HG03457 (cell line): ENCODE measurements at regions not wholly inside any gene's neighbourhood (a gene's known extent, or its start where the extent isn't known, plus 50 kb on each side); places are given as distances from the start of the nearest gene placed in this dataset.

Experiments
- ATAC-seq: cut with Tn5 transposase; IDR thresholded peaks from one replicate; pipeline ENCODE4 v1.9.1; 2021; ENCODE audit warnings: moderate number of reproducible peaks; ENCODE audit not compliant: unreplicated experiment

DNA sequence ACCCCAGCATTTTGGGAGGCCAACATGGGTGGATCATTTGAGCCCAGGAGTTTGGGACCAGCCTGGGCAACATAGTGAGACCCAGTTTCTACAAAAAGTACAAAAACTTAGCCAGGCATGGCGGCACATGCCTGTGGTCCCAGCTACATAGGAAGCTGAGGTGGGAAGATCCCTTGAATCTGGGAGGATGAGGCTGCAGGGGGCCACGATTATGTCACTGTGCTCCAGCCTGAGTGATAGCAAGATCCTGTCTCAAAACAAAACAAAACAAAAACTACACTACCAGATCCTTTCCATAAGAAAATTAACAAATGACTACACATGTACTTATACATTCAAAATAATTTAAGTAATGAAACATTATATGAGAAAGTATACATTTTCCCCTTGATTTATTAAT, 116.4 kb upstream of the KLF6 start:
- ATAC-seq, result no peak

- ATAC-seq, result no peak
These were observed 115.4 kb upstream of the KLF6 start for GRCh38 chr10:3900391-3900790.

GRCh38 chr10:3898821-3899220, 113.8 kb upstream of the KLF6 start:
- ATAC-seq, result no peak

- no peak for ATAC-seq
These were observed 112.1 kb upstream of the KLF6 start for GRCh38 chr10:3897156-3897555.

DNA sequence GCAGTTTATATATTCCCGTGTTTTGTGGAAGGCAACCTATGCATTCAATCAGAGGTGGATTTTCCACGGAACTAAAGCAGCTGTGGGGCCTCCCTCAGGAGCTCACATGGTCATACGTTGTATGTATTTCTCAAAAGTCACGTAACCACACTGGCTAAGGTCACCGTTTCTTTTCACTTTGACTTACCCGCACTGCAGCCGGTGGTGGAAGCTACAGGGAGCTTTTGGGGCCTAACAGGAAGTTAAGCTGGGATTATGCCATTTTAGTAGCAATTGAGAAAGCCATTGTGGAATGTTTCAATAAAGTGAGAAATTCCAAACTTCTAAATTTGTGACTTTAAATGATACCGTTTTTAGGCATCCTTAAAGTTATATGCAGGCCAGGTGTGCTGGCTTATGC, 111.2 kb upstream of the KLF6 start:
- no peak for ATAC-seq

DNA sequence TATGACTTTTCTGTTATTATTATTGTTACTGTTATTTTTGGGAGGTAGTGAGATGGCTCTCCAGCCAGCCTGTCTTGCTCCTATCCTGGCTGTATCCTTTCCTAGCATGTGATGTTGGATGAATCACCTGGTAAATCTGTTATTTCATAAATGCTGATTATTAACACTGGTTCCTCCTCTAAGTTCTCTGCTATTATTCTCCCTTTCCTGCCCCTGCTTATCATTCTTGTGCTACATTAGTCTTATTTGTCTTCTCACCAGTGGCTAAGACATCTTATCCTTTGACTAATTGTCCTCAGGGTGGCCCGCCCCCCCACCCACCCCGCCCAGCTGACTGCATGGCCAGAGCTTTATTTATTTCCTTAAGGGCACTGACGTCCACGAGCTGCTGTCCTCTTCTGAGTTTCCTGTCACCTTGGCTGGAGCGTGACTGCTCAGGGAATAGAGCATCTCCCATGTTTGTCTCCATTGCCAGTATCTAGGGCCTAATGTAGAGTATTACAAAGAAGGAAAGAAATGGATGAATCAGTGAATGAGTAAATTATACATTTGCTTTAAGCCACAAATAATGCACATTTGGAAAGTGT, 110.1 kb upstream of the KLF6 start:
- ATAC-seq, result no peak

- ATAC-seq, result no peak
These were observed 109.0 kb upstream of the KLF6 start for GRCh38 chr10:3893901-3894563.

DNA sequence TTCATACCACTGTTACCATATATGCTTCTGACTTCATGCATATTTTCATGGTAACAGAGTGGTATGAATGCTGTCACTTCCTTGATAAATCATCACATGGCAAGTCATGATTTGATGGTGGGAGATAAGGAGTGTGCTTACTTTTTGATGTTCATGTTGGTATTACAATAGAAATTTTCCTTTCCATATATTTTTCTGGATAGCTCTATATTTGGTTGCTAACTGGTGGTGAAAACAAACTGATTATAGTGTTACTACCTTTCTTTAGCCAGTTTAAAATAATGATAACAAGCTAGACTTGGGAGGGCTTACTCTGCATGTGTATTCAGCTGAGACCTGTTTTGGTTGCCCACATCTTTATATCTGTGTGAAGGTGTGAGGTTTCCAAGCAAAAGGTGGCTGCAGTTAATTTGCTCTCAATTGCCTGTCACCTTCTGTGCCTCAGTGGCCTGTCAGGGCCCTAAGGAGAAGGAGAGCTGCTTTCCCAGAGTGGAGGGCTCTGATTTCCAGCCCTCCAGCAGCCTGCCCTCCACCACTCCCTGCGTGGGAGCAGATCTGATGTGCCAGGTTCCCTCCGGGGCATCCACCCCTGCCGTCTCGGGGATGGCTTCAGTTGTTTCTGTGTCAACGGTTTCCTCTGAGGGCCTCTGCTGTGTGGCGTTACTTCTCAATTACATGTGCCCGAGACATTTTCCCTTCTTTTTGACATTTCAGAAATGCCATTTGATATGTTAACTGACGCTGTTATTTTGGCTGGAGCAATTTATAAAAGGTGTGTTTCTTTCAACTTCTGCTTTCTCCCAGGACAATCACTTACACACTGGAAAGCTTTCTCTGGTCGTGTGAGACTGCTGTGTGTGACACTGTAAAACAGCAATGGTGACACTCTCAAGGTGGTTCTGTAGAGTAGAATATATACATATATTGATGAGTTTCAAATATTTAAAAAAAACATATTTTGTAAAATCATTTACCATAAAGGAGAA, 107.7 kb upstream of the KLF6 start:
- no peak for ATAC-seq

DNA sequence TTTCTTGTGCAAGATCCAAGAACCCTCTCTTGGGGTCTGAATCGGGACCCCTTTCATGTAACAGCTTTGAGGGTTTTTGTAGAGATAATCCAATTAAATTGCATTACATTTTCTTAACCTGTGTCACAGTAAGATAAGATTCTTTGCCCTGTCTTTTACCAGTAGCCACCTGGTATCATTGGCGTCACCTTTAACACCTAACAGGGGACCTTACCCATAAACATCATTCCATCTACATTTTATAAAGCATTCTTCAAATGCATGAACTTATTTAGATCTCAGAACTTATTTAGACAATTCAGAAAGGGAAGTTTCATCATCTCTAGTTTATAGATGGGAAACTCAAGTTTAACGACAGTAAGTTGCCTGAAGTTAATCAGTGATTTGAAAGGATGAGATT, 106.4 kb upstream of the KLF6 start:
- ATAC-seq, result no peak

DNA sequence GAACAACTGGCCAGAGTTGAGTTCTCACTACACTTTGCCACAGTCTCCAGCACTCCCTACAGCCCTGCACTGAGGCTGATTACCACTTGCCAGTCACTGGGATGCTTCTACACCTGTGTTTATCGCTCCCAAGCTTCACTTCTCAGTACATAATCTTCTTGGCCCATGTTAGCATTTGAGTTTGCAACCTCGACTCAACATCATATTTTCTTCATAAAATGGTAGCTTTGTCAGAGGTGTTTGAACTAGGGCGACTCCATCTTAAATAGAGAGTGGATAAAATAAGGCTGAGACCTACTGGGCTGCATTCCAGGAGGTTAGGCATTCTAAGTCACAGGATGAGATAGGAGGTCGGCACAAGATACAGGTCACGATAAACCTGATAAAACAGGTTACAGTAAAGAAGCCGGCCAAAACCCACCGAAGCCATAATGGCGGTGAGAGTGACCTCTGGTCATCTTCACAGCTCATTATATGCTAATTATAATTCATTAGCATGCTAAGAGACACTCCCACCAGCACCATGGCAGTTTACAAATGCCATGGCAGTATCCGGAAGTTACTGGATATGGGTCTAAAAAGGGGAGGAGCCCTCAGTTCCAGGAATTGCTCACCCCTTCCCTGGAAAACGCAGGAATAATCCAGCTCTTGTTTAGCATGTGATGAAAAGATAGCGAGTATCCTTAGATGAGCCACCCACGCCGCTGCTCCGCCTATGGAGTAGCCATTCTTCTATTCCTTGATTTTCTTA, 105.8 kb upstream of the KLF6 start:
- ATAC-seq, result no peak

GRCh38 chr10:3889961-3890522, 105.0 kb upstream of the KLF6 start:
- ATAC-seq, result no peak

DNA sequence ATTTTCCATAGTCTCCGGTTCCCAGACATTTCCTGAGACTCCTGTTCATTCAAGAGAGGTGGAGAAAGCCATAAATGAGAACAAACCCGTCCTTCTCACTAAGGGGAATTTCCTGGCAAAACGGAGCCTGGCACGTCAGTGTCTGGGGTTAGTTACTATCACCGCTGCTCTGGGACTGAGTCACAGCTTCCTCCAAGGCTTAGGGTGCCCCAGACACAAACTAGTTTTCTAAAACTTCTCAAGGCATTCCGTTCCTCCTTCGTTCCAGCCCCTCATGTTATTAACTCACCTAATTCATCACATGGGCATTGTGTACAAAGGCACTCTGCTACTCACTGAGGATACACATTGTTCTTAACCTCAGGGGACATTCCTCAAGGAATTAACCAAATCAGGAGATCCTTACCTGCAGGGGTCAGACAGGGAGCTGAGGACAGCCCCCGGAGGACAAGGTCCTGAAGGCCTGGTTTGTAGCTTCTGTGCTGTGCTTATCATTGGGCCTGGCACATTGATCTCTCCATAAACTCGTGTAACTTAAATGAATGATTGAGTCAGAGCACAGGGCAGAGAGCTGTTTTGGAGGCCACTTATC, 103.0 kb upstream of the KLF6 start:
- peak; percentile 70 for ATAC-seq

GRCh38 chr10:3887404-3887803, 102.4 kb upstream of the KLF6 start:
- no peak for ATAC-seq

DNA sequence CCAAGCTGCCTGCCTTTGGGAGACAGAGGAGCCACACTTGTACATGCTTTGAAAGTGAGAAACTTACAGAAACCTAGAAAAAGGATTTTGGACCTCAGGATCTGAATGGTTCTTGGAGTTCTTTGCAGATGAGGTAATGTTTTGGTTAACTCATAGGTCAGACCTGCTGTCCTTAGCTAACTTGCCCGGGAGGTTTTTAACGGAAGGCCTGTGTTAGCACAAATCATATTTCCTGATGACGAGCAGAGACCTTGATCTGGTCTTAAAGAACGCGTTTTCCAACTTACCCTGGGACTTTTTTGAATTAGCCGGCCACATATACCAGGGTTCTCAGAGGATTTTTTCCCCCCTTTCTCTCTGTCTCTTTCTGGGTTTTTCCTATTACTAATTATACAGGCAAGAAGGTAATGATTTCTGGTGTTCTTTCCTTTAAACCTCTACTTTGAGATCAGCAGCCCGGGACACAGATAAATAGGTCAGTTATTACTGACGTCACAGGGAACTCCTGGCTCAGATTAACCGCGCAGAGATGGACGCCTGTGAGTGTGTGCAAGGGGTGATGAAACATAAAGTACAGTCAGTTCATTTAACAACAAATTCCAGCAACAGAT, 101.7 kb upstream of the KLF6 start:
- no peak for ATAC-seq

GRCh38 chr10:3886191-3886590, 101.2 kb upstream of the KLF6 start:
- no peak for ATAC-seq

DNA sequence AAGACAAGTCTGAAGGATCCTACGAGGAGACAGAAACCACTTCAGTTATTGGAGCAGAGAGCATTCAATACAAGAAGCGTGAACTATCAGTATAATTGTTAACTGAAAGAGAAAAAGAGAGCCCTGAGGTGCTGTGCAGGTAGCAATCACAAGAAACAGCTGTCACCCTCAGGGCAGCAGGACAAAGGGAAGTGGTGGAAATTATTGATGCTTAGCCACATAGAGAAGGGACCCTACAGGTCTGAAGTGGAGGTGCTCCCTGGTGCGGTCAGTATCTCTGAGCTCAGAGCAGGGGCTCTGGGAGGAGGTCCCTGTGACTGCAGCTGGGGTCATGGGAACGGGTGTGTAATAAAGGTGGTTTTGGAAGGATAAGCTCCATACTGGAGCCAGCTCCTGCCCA, 97.8 kb upstream of the KLF6 start:
- ATAC-seq, result no peak

GRCh38 chr10:3881622-3882021, 96.6 kb upstream of the KLF6 start:
- no peak for ATAC-seq

DNA sequence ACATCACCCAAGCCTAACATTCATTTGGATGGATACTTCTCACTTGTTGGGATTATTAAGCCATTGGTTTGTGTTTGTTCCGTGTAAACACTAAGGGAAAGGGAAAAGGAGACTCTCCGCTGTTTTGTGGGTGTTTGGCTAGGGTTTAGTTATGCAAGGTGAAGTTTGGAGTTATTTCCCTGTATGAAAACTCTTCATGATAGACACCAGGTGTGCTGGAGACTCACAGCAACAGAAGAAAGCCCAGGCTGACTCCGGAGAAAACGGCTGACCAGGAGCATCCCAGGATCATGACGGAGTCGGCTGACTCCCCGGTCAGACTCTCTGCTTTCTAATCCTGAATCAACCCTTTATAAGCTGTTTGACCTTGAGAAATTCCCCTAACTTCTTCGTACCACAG, 94.1 kb upstream of the KLF6 start:
- ATAC-seq, result no peak

GRCh38 chr10:3877211-3878000, 92.4 kb upstream of the KLF6 start:
- ATAC-seq, result no peak
